ENCODE measurements at regions not wholly inside any gene's neighbourhood (a gene's known extent, or its start where the extent isn't known, plus 50 kb on each side); places are given as distances from the start of the nearest gene placed in this dataset.

- Histone ChIP-seq H3K4me1 (no peaks in the 10 kb centered on the region), H3K27ac (no peak overlapping the region), H3K9ac (no peak overlapping the region), H3K36me3 (no peaks in the 10 kb centered on the region), H3K4me2 (no peak overlapping the region), H4K20me1 (no peaks in the 10 kb centered on the region), H3K4me3 (no peak overlapping the region), H3K27me3 (no peaks in the 10 kb centered on the region), H3K9me3 (peaks cover 20% of the 10 kb centered on the region)
- TF ChIP-seq Cebpa-rat (IDR thresholded peaks at IDR 0.05), result no peak
Observed at GRCh38 chr20:12404941-12405340, 487.2 kb downstream of the BTBD3 start.

GRCh38 chr20:12406978-12407377 lies 489.3 kb downstream of the BTBD3 start:
- Histone ChIP-seq H3K9me3 (peaks cover 20% of the 10 kb centered on the region), H3K4me1 (no peaks in the 10 kb centered on the region), H3K27ac (no peak overlapping the region), H3K36me3 (no peaks in the 10 kb centered on the region), H4K20me1 (no peaks in the 10 kb centered on the region), H3K9ac (no peak overlapping the region), H3K4me3 (no peak overlapping the region), H3K27me3 (no peaks in the 10 kb centered on the region), H3K4me2 (no peak overlapping the region)
- TF ChIP-seq Cebpa-rat (IDR thresholded peaks at IDR 0.05), result no peak

GRCh38 chr20:12409501-12409900 lies 491.8 kb downstream of the BTBD3 start:
- H3K9me3 ChIP-seq, result peaks cover 20% of the 10 kb centered on the region
- H3K27me3 ChIP-seq, result no peaks in the 10 kb centered on the region
- no peak overlapping the region for H3K9ac ChIP-seq
- H3K36me3 ChIP-seq, result no peaks in the 10 kb centered on the region
- H4K20me1 ChIP-seq, result no peaks in the 10 kb centered on the region
- no peak overlapping the region for H3K4me3 ChIP-seq
- TF ChIP-seq Cebpa-rat (IDR thresholded peaks at IDR 0.05), result no peak
- no peak overlapping the region for H3K27ac ChIP-seq
- no peak overlapping the region for H3K4me2 ChIP-seq
- H3K4me1 ChIP-seq, result no peaks in the 10 kb centered on the region

GRCh38 chr20:12410783-12411182 lies 493.1 kb downstream of the BTBD3 start:
- no peak overlapping the region for H3K4me3 ChIP-seq
- H3K27ac ChIP-seq, result no peak overlapping the region

GRCh38 chr20:12411246-12411940 lies 493.7 kb downstream of the BTBD3 start:
- H3K9me3 ChIP-seq, result peaks cover 20% of the 10 kb centered on the region
- TF ChIP-seq Cebpa-rat (IDR thresholded peaks at IDR 0.05), result no peak
- H3K27me3 ChIP-seq, result no peaks in the 10 kb centered on the region
- no peaks in the 10 kb centered on the region for H4K20me1 ChIP-seq
- no peak overlapping the region for H3K4me2 ChIP-seq
- no peaks in the 10 kb centered on the region for H3K4me1 ChIP-seq
- no peaks in the 10 kb centered on the region for H3K36me3 ChIP-seq
- H3K27ac ChIP-seq, result no peak overlapping the region
- no peak overlapping the region for H3K4me3 ChIP-seq
- H3K9ac ChIP-seq, result no peak overlapping the region

More at GRCh38 chr20:12410783-12411182, 493.1 kb downstream of the BTBD3 start:
- Histone ChIP-seq H3K36me3 (no peaks in the 10 kb centered on the region), H3K9me3 (peaks cover 20% of the 10 kb centered on the region), H4K20me1 (no peaks in the 10 kb centered on the region), H3K27me3 (no peaks in the 10 kb centered on the region), H3K4me1 (no peaks in the 10 kb centered on the region), H3K9ac (no peak overlapping the region), H3K4me2 (no peak overlapping the region)
- TF ChIP-seq Cebpa-rat (IDR thresholded peaks at IDR 0.05), result no peak

- Histone ChIP-seq H3K4me3 (no peak overlapping the region), H3K4me2 (no peak overlapping the region), H3K9me3 (peaks cover 9% of the 10 kb centered on the region), H4K20me1 (no peaks in the 10 kb centered on the region), H3K9ac (no peak overlapping the region), H3K4me1 (no peaks in the 10 kb centered on the region), H3K27me3 (no peaks in the 10 kb centered on the region), H3K27ac (no peak overlapping the region), H3K36me3 (no peaks in the 10 kb centered on the region)
- TF ChIP-seq Cebpa-rat (IDR thresholded peaks at IDR 0.05), result no peak
Observed at GRCh38 chr20:12413116-12413515, 495.4 kb downstream of the BTBD3 start.

- H3K27me3 ChIP-seq, result no peaks in the 10 kb centered on the region
- H3K27ac ChIP-seq, result no peak overlapping the region
Observed at GRCh38 chr20:12414446-12415274, 497.0 kb downstream of the BTBD3 start.

GRCh38 chr20:12416281-12416680 lies 498.6 kb downstream of the BTBD3 start:
- Histone ChIP-seq H3K27me3 (no peaks in the 10 kb centered on the region), H3K4me3 (no peak overlapping the region), H3K27ac (no peak overlapping the region), H3K9ac (no peak overlapping the region), H3K9me3 (no peaks in the 10 kb centered on the region), H3K36me3 (no peaks in the 10 kb centered on the region), H3K4me1 (no peaks in the 10 kb centered on the region), H3K4me2 (no peak overlapping the region), H4K20me1 (no peaks in the 10 kb centered on the region)
- no peak for TF ChIP-seq Cebpa-rat (IDR thresholded peaks at IDR 0.05)

More at GRCh38 chr20:12414446-12415274, 497.0 kb downstream of the BTBD3 start:
- no peaks in the 10 kb centered on the region for H3K9me3 ChIP-seq
- H3K9ac ChIP-seq, result no peak overlapping the region
- H3K36me3 ChIP-seq, result no peaks in the 10 kb centered on the region
- no peak for TF ChIP-seq Cebpa-rat (IDR thresholded peaks at IDR 0.05)
- no peak overlapping the region for H3K4me2 ChIP-seq
- no peak overlapping the region for H3K4me3 ChIP-seq
- no peaks in the 10 kb centered on the region for H3K4me1 ChIP-seq
- H4K20me1 ChIP-seq, result no peaks in the 10 kb centered on the region

GRCh38 chr20:12433724-12434123 lies 516.0 kb downstream of the BTBD3 start:
- no peak for TF ChIP-seq Cebpa-rat (IDR thresholded peaks at IDR 0.05)
- no peak overlapping the region for H3K27ac ChIP-seq
- H3K27me3 ChIP-seq, result no peaks in the 10 kb centered on the region
- no peaks in the 10 kb centered on the region for H3K36me3 ChIP-seq
- H3K9ac ChIP-seq, result no peak overlapping the region
- H3K9me3 ChIP-seq, result no peaks in the 10 kb centered on the region
- H3K4me1 ChIP-seq, result no peaks in the 10 kb centered on the region
- H4K20me1 ChIP-seq, result no peaks in the 10 kb centered on the region
- H3K4me2 ChIP-seq, result no peak overlapping the region
- H3K4me3 ChIP-seq, result no peak overlapping the region

GRCh38 chr20:12434672-12435071 lies 517.0 kb downstream of the BTBD3 start:
- H3K36me3 ChIP-seq, result no peaks in the 10 kb centered on the region
- no peak for TF ChIP-seq Cebpa-rat (IDR thresholded peaks at IDR 0.05)

More at GRCh38 chr20:12434672-12435071, 517.0 kb downstream of the BTBD3 start:
- Histone ChIP-seq H3K4me1 (no peaks in the 10 kb centered on the region), H3K27ac (no peak overlapping the region), H3K27me3 (no peaks in the 10 kb centered on the region), H4K20me1 (no peaks in the 10 kb centered on the region), H3K9me3 (no peaks in the 10 kb centered on the region), H3K4me3 (no peak overlapping the region), H3K9ac (no peak overlapping the region), H3K4me2 (no peak overlapping the region)

Data from BLaER1 (cell line).